Activated naive CD4-positive, alpha-beta T cell treated with Interleukin-2 at 50 U/mL for 16 hours (primary cell): ENCODE measurements at regions not wholly inside any gene's neighbourhood (a gene's known extent, or its start where the extent isn't known, plus 50 kb on each side); places are given as distances from the start of the nearest gene placed in this dataset.
"Not testable (repeated sequence)": the region's sequence is repeated elsewhere in the genome, so short reads cannot be mapped to it uniquely, and the experiment has no call there.

Source experiments
- DNase-seq: peaks from one replicate; pipeline ENCODE4 v3.0.0-alpha.2; 2020

DNA sequence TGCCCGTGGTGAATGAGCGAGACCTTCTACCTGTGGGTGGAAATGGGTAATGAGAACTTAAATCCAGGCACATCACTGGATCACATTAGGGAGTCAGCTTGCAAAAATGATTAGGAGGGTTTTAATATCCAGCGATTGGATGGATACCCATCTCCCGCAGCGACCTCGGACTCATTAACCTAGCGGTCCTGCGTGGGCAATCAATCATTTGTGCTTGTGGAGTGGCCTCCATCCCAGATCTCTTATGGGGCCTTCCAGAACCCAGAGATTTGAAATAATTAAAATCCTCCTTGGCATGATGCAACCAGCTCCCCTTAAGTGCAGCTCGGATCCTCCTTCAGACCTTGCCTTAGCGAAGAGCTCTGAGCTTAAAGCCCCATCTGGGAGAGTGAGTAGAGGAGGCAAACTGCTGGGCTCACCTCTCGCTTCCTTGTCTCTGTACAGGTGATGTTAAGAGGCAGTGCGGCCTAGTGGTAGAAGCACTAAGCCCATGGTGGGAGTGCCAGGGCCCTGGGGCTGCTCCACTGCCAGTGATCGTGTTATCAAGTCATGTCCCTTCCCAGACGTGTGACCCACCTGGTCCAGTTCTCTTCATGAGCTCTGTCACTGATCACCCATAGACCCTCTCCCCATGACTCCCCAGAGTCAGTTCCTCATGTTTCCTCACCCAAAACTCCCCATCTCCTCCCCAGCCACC is 285.2 kb upstream of the TLE3 start:
- no peak for DNase-seq

DNA sequence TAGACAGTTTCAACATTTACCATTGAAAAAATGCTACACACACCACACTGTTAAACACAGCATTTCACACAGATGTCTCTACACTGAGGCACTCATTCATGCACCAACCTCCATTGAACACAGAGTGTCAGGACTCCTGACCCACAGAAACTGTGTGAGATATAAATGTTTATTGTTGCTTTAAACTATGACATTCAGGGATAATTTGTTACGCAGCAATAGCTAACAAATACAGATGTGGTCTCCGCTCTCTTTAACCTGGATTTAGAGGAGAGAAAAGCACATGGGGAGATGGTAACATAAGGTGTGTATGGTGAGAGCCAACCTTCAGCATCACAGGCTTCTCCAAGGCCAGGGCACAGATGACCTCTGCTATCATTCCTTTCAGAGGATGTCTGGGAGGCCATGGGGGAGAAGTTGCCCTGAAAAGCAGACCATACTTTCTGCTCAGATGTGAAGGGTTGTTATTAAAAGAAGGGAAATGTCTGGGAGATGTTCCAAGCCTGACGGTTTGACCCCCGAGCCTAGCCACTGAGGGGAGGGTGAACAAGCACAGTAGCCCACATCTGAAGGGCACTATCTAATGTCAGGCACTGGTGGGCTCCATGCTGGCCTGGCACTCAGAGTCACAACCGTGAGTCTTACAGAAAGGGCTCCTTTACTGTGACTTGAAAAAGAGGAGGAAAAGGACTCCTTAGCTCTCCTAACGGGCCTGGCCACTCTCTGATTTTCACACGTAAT is 284.5 kb upstream of the TLE3 start:
- DNase-seq: no peak

DNA sequence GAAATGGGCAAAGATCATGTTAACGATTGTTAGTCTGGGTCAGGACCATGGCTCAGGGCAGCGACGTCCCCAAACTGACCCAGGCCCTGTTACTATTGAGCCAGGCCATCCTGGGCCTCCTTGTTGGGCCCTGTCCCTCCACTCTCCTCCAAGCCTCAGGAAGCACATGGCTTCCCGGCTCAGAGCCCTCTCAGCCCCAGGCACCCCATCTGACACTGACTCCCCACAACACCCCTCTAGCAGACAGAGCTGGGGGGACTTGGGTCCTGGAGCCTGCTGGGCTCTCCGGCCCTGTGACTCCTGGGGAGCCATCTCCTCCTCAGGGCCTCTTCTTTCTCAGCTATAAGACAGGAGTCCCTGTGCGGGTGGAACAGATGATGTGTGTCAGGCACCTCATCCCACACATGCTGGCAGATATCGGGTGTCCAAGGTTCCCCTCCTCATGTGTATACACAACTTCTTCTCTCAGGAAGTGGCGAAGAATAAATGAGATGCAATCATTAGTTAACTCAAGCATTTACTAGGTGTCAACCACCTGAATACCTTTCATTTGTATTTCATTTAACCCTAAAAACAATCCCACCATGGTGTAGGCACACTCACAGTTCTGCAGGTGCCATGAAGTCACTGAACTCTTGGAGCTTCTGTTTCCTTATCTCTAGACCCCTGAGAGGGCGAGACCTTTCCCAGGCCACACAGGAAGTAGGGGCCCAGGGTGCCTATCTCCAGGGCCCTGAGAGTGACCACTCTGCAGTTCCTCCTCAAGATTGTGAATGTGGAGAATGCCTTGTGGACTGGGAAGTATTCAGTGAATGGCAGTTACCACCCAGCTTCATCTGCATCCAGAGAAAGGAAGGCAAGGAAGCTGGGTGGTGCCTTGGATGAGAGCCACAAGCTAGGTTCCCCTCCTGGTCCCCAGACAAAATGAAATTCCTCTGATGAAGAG is 282.5 kb upstream of the TLE3 start:
- DNase-seq: no peak

DNA sequence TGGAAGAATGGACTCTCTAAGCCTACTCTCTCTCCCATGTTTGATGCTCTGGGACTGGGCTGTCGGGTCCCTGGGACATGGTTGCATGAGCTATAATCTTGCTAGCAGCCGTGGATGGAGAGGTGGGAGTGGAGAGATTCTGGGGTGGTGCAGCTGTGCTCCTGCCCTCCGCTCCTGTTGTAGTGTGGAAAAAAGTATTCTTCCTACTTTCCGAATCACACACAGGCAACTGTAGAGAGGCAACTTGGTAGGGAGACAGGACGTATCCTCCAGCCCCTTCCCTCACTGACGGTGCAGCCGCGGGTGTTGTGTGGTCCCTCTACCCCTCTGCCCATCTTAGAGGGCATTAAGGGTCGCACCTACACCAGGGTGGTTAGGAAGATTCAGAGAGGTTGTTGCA is 281.4 kb upstream of the TLE3 start:
- no peak for DNase-seq

DNA sequence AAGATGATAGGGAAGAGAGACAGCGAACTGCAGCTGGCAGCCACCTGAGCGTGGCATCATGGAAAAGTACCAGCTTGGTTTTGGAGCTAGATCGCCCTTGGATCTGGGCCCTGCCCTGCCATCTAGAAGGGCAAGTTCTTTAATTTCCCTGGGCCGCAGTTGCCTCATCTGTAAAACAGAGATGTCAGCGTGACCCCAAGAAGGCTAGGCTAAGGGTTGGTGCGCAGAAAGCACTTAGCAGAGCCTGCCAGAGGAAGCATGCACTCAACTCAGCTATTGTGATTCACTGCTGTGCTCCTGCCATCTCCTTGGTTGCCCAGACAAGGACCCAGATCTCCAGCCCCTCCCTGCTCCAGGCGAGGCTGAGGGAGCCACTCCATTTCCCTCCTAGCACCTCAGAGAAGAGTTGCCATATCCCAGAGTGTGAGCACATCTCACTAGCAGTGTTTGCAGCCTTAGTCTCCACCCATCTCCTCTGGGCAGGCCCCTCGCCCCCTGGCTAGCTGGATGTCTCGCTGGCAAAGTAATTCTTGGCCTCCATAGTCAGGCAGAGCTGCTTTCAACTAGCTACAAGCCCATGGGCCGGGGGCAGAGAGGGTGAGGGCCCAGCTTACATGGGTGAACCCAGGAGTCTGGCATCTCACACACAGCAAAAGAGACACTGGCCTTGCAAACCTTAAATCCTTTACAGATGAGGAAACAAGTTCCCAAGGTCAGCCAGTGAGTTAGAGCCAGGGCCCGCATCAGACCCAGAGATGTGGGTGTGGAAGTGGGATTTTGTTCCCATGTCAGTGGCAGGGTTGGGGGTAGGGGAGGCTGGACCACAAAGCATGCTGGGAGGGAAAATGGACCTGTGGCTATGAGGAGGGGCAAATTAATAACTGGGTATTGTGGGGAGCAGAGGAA is 280.7 kb upstream of the TLE3 start:
- DNase-seq: no peak

DNA sequence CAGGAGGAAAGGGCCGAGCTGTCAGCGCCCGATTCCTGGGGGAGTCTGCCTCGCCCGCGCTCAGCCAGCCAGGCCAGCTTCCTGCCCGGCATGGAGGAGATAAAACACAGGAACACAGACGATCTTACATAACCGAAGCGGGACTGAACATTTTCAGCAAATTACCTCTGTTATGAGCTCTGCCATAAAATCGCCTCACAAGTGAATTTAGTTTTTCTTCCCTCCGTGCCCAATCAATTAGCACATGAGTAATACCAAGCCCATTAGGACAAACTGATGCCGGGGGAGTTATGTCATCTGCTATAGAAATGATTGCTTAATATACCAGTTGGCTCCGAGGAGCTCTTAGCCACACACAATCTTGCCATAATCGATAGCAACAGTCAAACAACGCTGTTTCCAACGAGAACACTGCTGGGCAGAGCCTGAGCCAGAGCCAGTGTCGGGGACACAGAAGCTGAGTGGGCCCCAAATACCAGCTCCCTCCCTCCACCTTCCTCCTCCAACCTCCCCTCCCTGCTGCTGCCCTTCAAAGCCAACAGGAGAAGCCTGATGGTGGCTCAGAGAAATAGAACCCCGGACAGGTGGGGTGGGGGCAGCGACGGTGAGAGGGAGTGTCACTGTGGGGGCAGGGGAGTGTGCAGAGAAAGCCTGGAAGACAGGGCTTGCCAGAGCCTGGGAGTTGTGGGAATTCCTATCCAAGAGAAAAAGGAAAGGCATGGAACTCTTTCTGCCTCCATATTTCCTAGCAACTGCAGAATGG is 279.4 kb upstream of the TLE3 start:
- no peak for DNase-seq

DNA sequence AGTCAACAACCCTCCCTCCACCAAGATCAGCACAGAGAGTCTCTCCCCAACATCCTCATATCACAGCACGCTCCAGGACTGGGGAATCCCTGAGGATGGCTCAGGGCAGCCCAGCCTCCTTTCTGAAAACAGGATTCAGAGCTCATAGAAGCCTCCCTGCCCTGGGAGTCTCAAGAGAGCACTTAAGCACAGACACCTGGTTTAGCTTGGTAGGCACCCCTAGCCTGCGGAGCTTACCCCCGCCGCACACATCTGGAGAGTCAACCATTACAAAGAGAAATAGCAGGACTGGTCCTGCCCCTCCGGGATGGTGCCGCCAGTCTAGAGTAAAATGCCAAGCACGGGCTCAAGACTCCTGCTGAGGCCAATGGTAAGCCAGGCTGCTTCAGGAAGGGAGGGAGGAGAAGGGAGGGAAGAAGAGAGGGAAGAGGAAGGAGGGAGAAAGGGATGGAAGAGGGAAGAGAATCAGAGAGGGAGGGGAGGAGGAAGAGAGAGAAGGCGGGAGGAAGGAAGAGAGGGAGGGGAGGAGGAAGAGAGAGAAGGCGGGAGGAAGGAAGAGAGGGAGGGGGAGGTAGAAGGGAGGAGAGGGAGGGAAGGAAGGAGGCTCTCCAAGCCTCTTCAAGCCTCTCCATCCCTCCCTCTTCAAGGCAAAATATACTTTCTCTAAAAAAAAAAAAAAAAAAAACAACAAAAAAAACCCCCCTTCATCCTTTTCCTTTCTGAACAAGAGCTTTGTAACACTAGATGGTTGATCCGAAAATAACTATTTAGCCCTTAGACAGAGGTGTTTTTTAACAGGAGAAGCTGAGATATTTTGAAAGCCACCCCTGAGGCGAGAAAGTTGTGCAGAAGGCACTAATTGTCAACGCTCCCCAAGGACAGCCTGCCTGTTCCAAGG is 278.6 kb upstream of the TLE3 start:
- DNase-seq: no peak

DNA sequence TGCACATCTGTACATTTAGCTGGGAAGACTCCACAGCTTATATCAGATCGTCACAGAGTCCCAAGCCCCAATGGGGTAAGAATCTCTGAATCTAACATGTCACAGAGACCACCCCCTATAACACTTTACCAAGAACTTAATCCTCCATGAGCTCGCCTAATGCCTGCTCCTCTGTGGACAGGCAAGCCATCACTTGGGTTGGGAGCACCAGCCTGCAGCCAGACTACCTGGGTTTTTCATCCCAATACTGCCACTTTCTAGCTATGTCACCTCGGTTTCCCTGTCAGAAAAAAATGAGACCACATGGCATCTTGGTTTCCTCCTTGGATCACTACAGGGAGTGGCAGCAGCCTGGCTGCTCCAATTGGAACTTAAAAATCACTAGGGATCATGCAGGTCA is 277.9 kb upstream of the TLE3 start:
- DNase-seq: no peak

DNA sequence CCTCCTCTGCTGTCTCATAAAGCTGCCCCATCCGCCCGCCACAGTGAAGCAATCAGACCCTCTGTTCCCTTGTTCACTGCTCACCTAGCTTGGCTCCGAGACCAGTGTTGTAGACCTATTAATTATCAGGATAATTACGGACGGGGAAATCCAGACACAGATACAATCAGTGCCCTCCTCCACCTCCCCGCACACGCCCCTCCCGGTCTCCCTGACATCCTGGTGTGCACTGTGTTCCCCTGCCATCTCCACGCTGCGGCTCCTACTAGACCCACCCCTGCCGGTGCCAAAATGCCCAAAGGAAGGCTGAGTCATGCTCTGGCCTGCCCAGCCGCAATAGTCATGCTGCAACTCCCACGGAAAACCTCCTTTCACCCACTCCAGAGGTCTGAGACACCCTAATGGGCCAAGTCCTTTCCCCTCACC is 277.3 kb upstream of the TLE3 start:
- DNase-seq: no peak

DNA sequence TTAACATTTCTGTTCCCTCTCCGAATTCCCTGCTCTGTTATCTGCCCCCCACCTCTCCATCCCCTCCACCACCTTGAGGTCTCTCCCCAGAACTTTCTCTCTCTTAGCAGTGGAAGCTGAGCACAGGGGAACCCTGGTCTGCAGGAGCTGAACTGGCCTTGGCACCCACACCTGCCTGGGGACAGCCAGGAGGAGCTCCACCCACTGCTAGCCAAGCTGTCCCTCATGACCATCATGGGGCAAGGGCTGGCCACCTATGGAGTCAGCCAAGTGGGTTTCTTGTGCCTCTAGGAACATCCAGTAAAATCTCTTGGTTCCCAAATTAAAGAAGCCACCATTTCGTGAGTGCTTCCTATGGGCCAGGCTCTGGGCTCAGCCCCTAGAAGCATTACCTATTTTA is 276.4 kb upstream of the TLE3 start:
- no peak for DNase-seq

DNA sequence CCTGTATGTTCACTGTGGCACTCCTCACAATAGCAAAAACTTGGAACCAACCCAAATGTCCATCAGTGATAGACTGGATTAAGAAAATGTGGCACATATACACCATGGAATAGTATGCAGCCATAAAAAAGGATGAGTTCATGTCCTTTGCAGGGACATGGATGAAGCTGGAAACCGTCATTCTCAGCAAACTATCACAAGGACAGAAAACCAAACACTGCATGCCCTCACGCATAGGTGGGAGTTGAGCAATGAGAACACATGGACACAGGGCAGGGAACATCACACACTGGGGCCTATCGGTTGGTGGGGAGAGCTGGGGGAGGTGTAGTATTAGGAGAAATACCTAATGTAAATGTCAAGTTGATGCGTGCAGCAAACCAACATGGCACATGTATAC is 275.7 kb upstream of the TLE3 start:
- not testable (repeated sequence) for DNase-seq

DNA sequence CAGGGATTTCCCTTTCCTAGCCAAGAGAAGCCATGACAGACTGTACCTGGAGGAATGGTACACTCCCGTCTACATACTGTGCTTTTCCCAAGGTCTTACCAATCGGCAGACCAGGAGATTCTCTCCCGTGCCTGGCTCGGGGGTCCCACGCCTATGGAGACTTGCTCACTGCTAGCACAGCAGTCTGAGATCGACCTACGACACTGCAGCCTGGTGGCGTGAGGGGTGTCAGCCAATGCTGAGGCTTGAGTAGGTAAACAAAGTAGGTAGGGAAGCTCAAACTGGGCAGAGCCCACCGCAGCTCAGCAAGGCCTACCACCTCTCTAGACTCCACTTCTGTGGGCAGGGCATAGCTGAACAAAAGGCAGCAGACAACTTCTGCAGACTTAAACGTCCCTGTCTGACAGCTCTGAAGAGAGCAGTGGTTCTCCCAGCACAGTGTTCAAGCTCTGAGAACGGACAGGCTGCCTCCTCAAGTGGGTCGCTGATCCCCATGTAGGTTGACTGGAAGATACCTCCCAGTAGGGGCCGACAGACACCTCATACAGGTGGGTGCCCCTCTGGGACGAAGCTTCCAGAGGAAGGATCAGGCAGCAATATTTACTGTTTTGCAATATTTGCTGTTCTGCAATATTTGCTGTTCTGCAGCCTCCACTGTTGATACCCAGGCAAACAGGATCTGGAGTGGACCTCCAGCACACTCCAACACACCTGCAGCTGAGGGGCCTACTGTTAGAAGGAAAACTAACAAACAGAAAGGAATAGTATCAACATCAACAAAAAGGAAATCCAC is 270.4 kb upstream of the TLE3 start:
- not testable (repeated sequence) for DNase-seq

DNA sequence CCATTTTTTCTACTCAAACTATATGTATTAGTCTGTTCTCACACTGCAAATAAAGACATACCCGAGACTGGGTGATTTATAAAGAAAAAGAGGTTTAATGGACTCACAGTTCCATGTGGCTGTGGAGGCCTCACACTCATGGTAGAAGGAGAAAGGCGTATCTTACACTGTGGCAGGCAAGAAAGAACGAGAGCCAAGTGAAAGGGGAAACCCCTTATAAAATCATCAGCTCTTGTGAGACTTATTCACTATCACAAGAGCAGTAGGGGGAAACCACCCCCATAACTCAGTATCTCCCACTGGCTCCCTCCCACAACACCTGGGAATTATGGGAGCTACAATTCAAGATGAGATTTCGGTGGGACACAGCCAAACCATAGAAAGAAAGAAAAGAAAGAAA is 266.3 kb upstream of the TLE3 start:
- DNase-seq: not testable (repeated sequence)

DNA sequence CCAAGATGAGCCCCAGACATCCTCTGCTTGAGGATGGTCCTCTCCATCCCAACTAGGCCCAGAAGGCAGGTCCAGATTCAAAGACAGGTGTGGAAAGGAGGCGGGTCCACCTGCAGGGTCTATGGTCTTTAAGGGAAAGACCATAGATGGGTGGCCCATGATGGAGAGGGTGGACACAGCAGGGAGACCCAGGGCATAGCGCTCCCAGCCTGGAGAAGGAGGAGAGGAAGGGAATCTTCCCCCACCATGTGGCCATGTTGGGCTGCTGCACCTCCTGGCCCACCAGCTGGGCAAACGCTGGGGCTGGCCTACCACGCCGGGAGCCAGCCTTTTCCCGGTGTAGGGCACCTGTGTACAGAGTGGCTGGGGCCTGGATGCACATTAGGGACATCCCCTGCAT is 265.2 kb upstream of the TLE3 start:
- DNase-seq: no peak

DNA sequence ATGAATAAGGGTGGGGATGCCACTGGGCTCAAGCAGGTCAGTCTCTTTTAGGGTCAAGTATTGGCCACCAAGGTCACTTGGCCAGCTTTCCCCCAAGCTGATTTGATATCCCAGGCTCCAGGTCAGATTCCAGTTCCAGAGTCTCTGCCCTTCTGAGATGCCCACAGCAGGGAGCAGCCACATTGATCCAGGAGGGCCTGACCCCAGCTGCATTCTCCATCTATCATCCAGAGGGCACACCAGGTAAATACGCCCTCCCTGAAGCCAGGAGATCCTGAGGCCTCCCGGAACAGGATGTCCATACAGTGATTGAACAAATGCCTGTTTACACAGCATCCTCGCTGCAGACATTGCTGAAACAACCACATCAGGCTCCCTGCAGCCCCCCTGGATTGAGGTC is 264.6 kb upstream of the TLE3 start:
- no peak for DNase-seq

DNA sequence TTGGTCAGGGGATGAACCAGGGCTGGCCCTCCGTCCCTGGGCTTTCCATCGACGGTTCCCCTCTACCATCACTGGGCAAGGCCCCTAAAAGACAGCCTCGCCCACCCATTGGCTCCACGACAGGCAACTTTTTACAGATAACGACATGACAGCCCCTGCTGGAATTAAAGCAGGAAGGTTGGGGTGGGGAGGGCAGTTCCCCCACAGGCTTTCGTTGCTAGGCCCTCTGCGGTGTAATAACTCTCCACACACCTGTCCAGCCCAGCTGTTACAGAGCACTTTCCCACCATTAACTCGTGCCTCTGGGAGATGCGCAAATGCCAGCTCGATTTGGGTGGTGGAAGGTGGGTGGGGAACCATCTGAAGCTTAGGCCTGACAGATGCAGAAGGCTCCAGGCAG is 264.2 kb upstream of the TLE3 start:
- DNase-seq: no peak

DNA sequence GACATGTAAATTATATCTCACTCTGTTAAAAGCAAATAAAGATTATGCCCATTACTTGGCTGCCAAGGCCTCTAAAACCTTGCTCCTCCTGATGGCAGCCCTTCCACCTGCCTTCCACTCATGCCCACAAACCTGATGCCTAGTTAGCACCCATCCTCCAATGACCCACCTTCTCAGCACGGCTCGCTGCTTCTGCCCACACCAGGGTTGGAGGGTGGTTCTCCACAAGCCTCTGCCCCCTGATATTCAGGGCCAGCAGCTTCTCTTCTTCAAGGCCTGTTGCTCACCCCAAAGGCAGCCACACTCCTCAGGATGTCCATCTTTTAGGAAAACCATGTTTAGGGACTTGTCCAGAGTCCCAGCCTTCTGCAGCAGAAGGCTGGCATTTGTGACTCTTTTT is 263.4 kb upstream of the TLE3 start:
- no peak for DNase-seq

DNA sequence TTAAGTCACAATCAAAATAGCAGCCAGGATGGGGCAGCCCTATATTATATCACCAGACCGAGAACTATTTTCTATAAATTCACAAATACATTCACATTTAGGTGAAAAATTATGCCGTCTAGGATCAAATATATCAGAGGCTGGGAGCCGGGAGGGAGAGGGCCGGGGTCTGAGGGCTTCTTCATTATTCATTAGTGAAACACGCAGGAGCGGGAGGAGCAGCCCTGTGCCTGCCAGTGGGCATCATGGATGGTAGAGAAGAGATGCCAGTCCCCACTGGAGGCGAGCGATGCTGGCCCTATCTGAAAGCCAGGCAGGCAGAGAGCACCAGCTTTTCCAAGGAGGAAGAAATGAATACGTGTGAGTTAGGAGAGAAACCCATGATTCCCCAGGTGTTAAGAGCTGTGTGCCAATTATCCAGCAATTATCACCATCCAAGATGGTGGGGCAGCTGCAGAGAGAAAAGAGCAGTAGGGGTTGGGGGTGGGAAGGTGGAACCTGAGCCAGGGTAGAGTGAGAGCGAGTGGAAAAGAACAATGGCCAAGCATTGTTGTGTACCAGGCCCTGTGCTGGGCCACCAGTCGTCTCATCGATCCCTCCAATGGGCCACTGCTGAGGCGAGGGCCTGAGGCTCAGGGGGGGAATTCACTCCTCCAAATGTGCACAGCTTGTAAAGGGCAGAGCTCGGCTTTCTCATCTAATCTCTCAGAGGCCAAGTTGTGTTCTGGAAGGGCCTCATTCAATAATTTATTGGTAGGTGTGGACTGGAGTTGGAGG is 261.3 kb upstream of the TLE3 start:
- DNase-seq: no peak
